ENCODE measurements at regions not wholly inside any gene's neighbourhood (a gene's known extent, or its start where the extent isn't known, plus 50 kb on each side); places are given as distances from the start of the nearest gene placed in this dataset.

DNA sequence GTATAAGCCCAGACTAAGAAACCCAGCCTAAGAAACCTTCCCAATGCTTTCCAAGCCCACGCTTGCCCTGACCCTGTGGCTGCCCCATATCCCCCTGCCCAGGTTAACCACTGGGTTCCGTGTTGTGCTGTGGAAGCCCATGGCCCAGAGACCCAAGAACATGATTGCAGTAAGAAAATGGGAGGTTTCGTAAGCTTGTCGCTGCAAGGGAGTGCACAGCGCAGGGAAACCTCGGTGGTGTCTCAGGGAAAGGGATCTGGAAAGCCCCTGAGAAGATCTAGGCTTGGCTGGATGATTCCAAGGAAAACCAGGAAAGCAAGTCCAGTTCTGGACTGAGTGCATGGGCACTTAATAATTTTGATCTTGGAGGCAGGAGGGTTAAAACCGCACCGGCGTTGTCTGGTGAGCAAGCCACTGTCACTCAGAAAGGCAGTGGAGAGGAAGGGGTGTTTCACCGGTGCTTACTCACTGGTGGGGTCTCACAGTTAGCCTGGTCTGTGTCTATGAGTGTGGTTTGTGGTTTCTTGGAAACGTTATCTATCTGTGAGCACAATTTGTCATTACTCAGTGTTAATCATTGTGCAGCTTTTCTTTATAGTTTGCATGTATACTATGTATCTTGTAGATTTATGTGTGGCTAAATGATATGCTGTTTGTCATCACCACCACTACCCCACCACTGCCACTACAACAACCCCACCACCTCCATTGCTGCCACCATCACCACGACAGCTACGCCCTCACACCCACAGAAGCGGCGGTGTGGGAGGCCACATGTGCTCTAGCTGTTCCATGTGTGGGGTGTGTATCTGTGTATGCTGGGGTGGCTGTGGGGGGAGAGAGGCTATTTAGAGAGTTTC lies 53.3 kb upstream of the PRDM11 start:
- TF ChIP-seq MYC (IDR thresholded peaks at IDR 0.05; ENCODE audit: low read depth, low read length) (no peak), POLR2A (IDR thresholded peaks at IDR 0.05; ENCODE audit: low read depth, low read length) (no peak), CTCF (IDR thresholded peaks at IDR 0.05; ENCODE audit: extremely low read depth in 1 of 2, insufficient read depth in 1 of 2, low read depth in 1 of 2, low read length in 2 of 2) (no peak), MAX (IDR thresholded peaks at IDR 0.05; ENCODE audit: insufficient read depth, insufficient read length) (no peak), JUN (IDR thresholded peaks at IDR 0.05; ENCODE audit: borderline replicate concordance, insufficient read depth, insufficient read length, low read depth) (no peak), EZH2 (IDR thresholded peaks at IDR 0.05; ENCODE audit: borderline replicate concordance, low read depth, low read length, severe bottlenecking) (no peak), POLR2AphosphoS5 (IDR thresholded peaks at IDR 0.05; ENCODE audit: insufficient read depth, low read depth, low read length) (no peak), FOS (IDR thresholded peaks at IDR 0.05; ENCODE audit: borderline replicate concordance, insufficient read depth, low read length) (no peak), GATA2 (IDR thresholded peaks at IDR 0.05; ENCODE audit: insufficient read depth, insufficient read length, low read depth, low read length) (peak; percentile 22)
